CD4-positive, alpha-beta T cell (primary cell): ENCODE measurements at regions not wholly inside any gene's neighbourhood (a gene's known extent, or its start where the extent isn't known, plus 50 kb on each side); places are given as distances from the start of the nearest gene placed in this dataset.

Experiments
- ATAC-seq: fragments of 200-7000 bp; cut with Tn5 transposase; one replicate; pipeline ENCODE4 v1.10.0; 2022; ENCODE audit warnings: mild to moderate bottlenecking; ENCODE audit not compliant: poor library complexity
- CTCF ChIA-PET: fragments of 350-600 bp; sonication (Branson Sonifier 250); formaldehyde crosslinking; loops from one replicate; lab custom pipeline; 2021; ENCODE audit warnings: antibody characterized with exemption, inconsistent platforms; lab: Charles Lee
- POLR2A ChIA-PET: fragments of 350-600 bp; sonication (Branson Sonifier 250); formaldehyde crosslinking; loops from one replicate; lab custom pipeline; 2021; ENCODE audit warnings: antibody characterized with exemption, inconsistent platforms; lab: Charles Lee
- DNase-seq, 14 experiments: peaks; one replicate each; pipeline ENCODE4 v3.0.0-alpha.2; 2013 to 2020; ENCODE audit warnings: mixed read lengths in 2 of 14
- H3K27ac ChIP-seq, 2 donors: one replicate each; pipeline versions ENCODE4 v1.5.1 to v1.7.0; 2013; ENCODE audit warnings: low read length in 2 of 2, low read depth in 1 of 2, mild to moderate bottlenecking in 1 of 2
- H3K27me3 ChIP-seq, 2 experiments: 1 replicate in 1 of 2; 2 replicates in 1 of 2; pipeline versions ENCODE4 v1.6.1 to v1.7.0; 2013; ENCODE audit warnings: low read length in 2 of 2, control low read depth in 1 of 2, mild to moderate bottlenecking in 1 of 2, moderate library complexity in 1 of 2; ENCODE audit not compliant: insufficient read depth in 2 of 2, control insufficient read depth in 1 of 2
- H3K36me3 ChIP-seq: one replicate; pipeline ENCODE4 v1.6.1; 2013; ENCODE audit warnings: low read length, control low read depth; ENCODE audit not compliant: insufficient read depth
- H3K4me1 ChIP-seq: one replicate; pipeline ENCODE4 v1.6.1; 2013; ENCODE audit warnings: low read length, control low read depth; ENCODE audit not compliant: insufficient read depth
- H3K4me3 ChIP-seq: one replicate; pipeline ENCODE4 v1.5.1; 2013; ENCODE audit warnings: mild to moderate bottlenecking, low read length, moderate library complexity
- H3K9me3 ChIP-seq, 2 experiments: 1 replicate in 1 of 2; 2 replicates in 1 of 2; pipeline versions ENCODE4 v1.6.1 to v1.7.0; 2013; ENCODE audit warnings: low read length in 2 of 2, mild to moderate bottlenecking in 2 of 2, control low read depth in 1 of 2, moderate library complexity in 1 of 2; ENCODE audit not compliant: control insufficient read depth in 1 of 2, insufficient read depth in 1 of 2
- H3K27ac Mint-ChIP-seq: one replicate; pipeline ENCODE4 v1.8.0; 2020; ENCODE audit warnings: mixed read lengths
- H3K27me3 Mint-ChIP-seq: one replicate; pipeline ENCODE4 v1.8.0; 2021; ENCODE audit warnings: mixed read lengths
- H3K36me3 Mint-ChIP-seq: one replicate; pipeline ENCODE4 v1.8.0; 2021; ENCODE audit warnings: low read depth, mixed read lengths
- H3K4me1 Mint-ChIP-seq: one replicate; pipeline ENCODE4 v1.8.0; 2021; ENCODE audit warnings: low read depth, mixed read lengths
- H3K4me3 Mint-ChIP-seq: one replicate; pipeline ENCODE4 v1.8.0; 2020; ENCODE audit warnings: mild to moderate bottlenecking, mixed read lengths
- H3K9me3 Mint-ChIP-seq: one replicate; pipeline ENCODE4 v1.8.0; 2020; ENCODE audit warnings: mixed read lengths
- CTCF ChIP-seq: fragments of 200-600 bp; IDR thresholded peaks from one replicate; pipeline ENCODE4 v1.8.0; 2022; ENCODE audit warnings: antibody characterized with exemption, mild to moderate bottlenecking
- intact Hi-C, 2 experiments: fragments of 100-400 bp; cut with DNase I in 1 of 2; cut with micrococcal nuclease in 1 of 2; formaldehyde crosslinking; loops; one replicate each; pipeline versions ENCODE4 v1.15.1 to v1.9.0; 2023 to 2025; cut with DNase I, micrococcal nuclease

- intact Hi-C loops: no loop called here
- H3K27ac ChIP-seq: no peak overlapping the region
- no peak for DNase-seq
- ChIA-PET POLR2A (no interaction called here), CTCF (no interaction called here)
- H3K27ac Mint-ChIP-seq: no peak overlapping the region
- no peaks in the 10 kb centered on the region for H3K4me1 ChIP-seq
- H3K9me3 ChIP-seq: no peaks in the 10 kb centered on the region
- no peaks in the 10 kb centered on the region for H3K36me3 ChIP-seq
- peaks cover 2% of the 10 kb centered on the region for H3K9me3 Mint-ChIP-seq
- no peaks in the 10 kb centered on the region for H3K36me3 Mint-ChIP-seq
- H3K27me3 Mint-ChIP-seq: no peaks in the 10 kb centered on the region
- ATAC-seq: no peak
- H3K4me3 ChIP-seq: no peak overlapping the region
- H3K4me3 Mint-ChIP-seq: no peak overlapping the region
- no peaks in the 10 kb centered on the region for H3K4me1 Mint-ChIP-seq
- no peaks in the 10 kb centered on the region for H3K27me3 ChIP-seq
- no peak for TF ChIP-seq CTCF
Observed at GRCh38 chr3:88983458-88983857, 124.0 kb upstream of the EPHA3 start.

- Histone ChIP-seq H3K4me1 (no peaks in the 10 kb centered on the region), H3K9me3 (peaks cover 0 to 8% of the 10 kb centered on the region in 2 experiments), H3K27ac (no peak overlapping the region), H3K27me3 (no peaks in the 10 kb centered on the region), H3K36me3 (no peaks in the 10 kb centered on the region), H3K4me3 (no peak overlapping the region)
- no peak overlapping the region for H3K27ac Mint-ChIP-seq
- no peak for DNase-seq
- no peak overlapping the region for H3K4me3 Mint-ChIP-seq
- H3K36me3 Mint-ChIP-seq: no peaks in the 10 kb centered on the region
- intact Hi-C loops: no loop called here
- H3K9me3 Mint-ChIP-seq: peaks cover 2% of the 10 kb centered on the region
- H3K4me1 Mint-ChIP-seq: no peaks in the 10 kb centered on the region
- H3K27me3 Mint-ChIP-seq: no peaks in the 10 kb centered on the region
- CTCF ChIA-PET: no interaction called here
- ATAC-seq: no peak
- TF ChIP-seq CTCF: no peak
- POLR2A ChIA-PET: no interaction called here
Observed at GRCh38 chr3:88984256-88984655, 123.2 kb upstream of the EPHA3 start.

GRCh38 chr3:88984832-88985231 is 122.6 kb upstream of the EPHA3 start:
- Mint-ChIP-seq H3K9me3 (peaks cover 1% of the 10 kb centered on the region), H3K27me3 (no peaks in the 10 kb centered on the region), H3K4me3 (no peak overlapping the region), H3K4me1 (no peaks in the 10 kb centered on the region), H3K36me3 (no peaks in the 10 kb centered on the region), H3K27ac (no peak overlapping the region)
- intact Hi-C loops: no loop called here
- no peak for TF ChIP-seq CTCF
- ChIA-PET POLR2A (no interaction called here), CTCF (no interaction called here)
- Histone ChIP-seq H3K4me1 (no peaks in the 10 kb centered on the region), H3K9me3 (peaks cover 0 to 9% of the 10 kb centered on the region in 2 experiments), H3K4me3 (no peak overlapping the region), H3K36me3 (no peaks in the 10 kb centered on the region), H3K27me3 (no peaks in the 10 kb centered on the region), H3K27ac (no peak overlapping the region)
- ATAC-seq: no peak
- DNase-seq: no peak
